ENCODE measurements at regions not wholly inside any gene's neighbourhood (a gene's known extent, or its start where the extent isn't known, plus 50 kb on each side); places are given as distances from the start of the nearest gene placed in this dataset.

DNA sequence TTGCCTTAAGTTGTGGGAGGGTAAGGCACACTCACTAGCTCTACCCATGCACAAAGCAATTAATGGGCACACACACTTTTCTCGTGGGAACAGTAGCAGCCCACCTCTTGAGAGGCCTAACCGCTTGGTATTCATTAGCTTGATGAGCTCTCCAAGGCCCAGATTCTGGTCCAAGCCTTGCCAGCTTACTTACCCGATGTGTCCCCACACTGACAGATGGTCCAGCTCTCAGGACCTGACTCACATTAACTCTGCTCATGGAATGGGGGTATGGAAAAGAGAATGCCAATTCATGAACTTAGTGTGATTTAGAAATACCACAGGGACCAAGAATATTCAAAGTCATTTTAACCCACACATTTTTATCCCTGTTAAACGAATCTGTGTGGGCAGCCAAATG lies 106.8 kb upstream of the CACHD1 start:
- Histone ChIP-seq H3K9ac (ENCODE audit: low read length) (no peak overlapping the region), H3K9me3 (ENCODE audit: control extremely low read depth in 1 of 3, control insufficient read depth in 2 of 3, insufficient read depth in 1 of 3, low read length in 2 of 3) (no peaks in the 10 kb centered on the region), H3K27ac (ENCODE audit: low read length in 2 of 2) (no peak overlapping the region), H3K4me1 (ENCODE audit: control insufficient read depth in 2 of 2, insufficient read depth in 2 of 2, low read length in 2 of 2) (no peaks in the 10 kb centered on the region), H4K20me1 (ENCODE audit: control insufficient read depth, insufficient read depth, low read length, poor library complexity, severe bottlenecking) (no peaks in the 10 kb centered on the region), H3K4me3 (ENCODE audit: control extremely low read depth in 1 of 5, extremely low read depth in 1 of 5, insufficient read depth in 1 of 5, low read depth in 2 of 5, low read length in 4 of 5) (no peak overlapping the region), H3K4me2 (replicated peaks; ENCODE audit: low read depth, low read length, poor library complexity, severe bottlenecking) (no peak overlapping the region), H3K27me3 (replicated peaks in 1 of 4; ENCODE audit: control extremely low read depth in 1 of 4, control insufficient read depth in 3 of 4, insufficient read depth in 4 of 4, low read length in 3 of 4) (no peaks in the 10 kb centered on the region), H3K36me3 (replicated peaks in 1 of 2; ENCODE audit: control extremely low read depth in 1 of 2, control insufficient read depth in 1 of 2, extremely low read depth in 1 of 2, insufficient read depth in 2 of 2, low read length in 1 of 2) (no peaks in the 10 kb centered on the region), H2AFZ (ENCODE audit: insufficient read depth, low read depth, low read length, poor library complexity, severe bottlenecking) (no peak overlapping the region), H3K79me2 (ENCODE audit: control insufficient read depth, insufficient read depth, low read length) (no peaks in the 10 kb centered on the region)
- CTCF ChIA-PET = no interaction called here
- ATAC-seq (ENCODE audit: low read depth) (no peak), DNase-seq (no peak)
- H3K9me3 Mint-ChIP-seq (ENCODE audit: insufficient read depth) = no peaks in the 10 kb centered on the region
- no peak overlapping the region for H3K4me3 Mint-ChIP-seq
- intact Hi-C loops (cut with micrococcal nuclease) = no loop called here
- TF ChIP-seq EZH2 (IDR thresholded peaks at IDR 0.05; ENCODE audit: borderline replicate concordance, insufficient read depth, low read depth, low read length, poor library complexity, severe bottlenecking) = no peak
- TF ChIP-seq, protein P1, sequence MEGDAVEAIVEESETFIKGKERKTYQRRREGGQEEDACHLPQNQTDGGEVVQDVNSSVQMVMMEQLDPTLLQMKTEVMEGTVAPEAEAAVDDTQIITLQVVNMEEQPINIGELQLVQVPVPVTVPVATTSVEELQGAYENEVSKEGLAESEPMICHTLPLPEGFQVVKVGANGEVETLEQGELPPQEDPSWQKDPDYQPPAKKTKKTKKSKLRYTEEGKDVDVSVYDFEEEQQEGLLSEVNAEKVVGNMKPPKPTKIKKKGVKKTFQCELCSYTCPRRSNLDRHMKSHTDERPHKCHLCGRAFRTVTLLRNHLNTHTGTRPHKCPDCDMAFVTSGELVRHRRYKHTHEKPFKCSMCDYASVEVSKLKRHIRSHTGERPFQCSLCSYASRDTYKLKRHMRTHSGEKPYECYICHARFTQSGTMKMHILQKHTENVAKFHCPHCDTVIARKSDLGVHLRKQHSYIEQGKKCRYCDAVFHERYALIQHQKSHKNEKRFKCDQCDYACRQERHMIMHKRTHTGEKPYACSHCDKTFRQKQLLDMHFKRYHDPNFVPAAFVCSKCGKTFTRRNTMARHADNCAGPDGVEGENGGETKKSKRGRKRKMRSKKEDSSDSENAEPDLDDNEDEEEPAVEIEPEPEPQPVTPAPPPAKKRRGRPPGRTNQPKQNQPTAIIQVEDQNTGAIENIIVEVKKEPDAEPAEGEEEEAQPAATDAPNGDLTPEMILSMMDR (IDR thresholded peaks at IDR 0.05) = no peak
- WGBS (ENCODE audit: insufficient coverage) = 79% methylated on average over 2 of the region's 4 CpGs
- no peak overlapping the region for H3K27ac Mint-ChIP-seq
- POLR2A ChIA-PET = no interaction called here
- H3K4me1 Mint-ChIP-seq = no peaks in the 10 kb centered on the region
- peaks cover 7% of the 10 kb centered on the region for H3K27me3 Mint-ChIP-seq

DNA sequence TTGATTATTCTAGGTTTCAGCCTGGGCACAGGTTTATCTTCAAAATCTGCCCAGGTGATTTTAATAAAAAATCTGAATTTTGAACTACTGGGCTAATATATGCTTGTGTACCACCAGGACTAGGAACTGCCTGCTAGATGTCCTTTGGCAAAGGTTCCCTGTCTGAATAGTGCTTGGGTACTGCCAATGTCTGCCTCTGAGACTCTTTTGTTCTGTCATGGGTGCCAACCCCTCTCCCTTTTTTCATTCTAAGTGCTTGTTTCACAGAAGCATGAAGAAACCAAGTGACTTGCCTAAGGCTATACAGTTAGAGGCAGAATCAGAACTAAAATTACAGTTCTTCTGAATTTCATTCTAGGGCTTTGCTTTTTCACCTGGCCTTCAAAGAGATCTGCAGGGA lies 106.3 kb upstream of the CACHD1 start:
- H3K9me3 ChIP-seq (ENCODE audit: control extremely low read depth in 1 of 3, control insufficient read depth in 2 of 3, insufficient read depth in 1 of 3, low read length in 2 of 3) = no peaks in the 10 kb centered on the region
- H4K20me1 ChIP-seq (ENCODE audit: control insufficient read depth, insufficient read depth, low read length, poor library complexity, severe bottlenecking) = no peaks in the 10 kb centered on the region
- Mint-ChIP-seq H3K4me1 (no peaks in the 10 kb centered on the region), H3K4me3 (no peak overlapping the region), H3K9me3 (ENCODE audit: insufficient read depth) (no peaks in the 10 kb centered on the region), H3K27ac (no peak overlapping the region), H3K27me3 (peaks cover 7% of the 10 kb centered on the region)
- no peak overlapping the region for H3K27ac ChIP-seq (ENCODE audit: low read length in 2 of 2)
- ChIA-PET POLR2A (no interaction called here), CTCF (no interaction called here)
- no peak overlapping the region for H2AFZ ChIP-seq (ENCODE audit: insufficient read depth, low read depth, low read length, poor library complexity, severe bottlenecking)
- intact Hi-C loops (cut with micrococcal nuclease) = no loop called here
- H3K27me3 ChIP-seq (replicated peaks in 1 of 4; ENCODE audit: control extremely low read depth in 1 of 4, control insufficient read depth in 3 of 4, insufficient read depth in 4 of 4, low read length in 3 of 4) = no peaks in the 10 kb centered on the region
- H3K36me3 ChIP-seq (replicated peaks in 1 of 2; ENCODE audit: control extremely low read depth in 1 of 2, control insufficient read depth in 1 of 2, extremely low read depth in 1 of 2, insufficient read depth in 2 of 2, low read length in 1 of 2) = no peaks in the 10 kb centered on the region
- H3K4me2 ChIP-seq (replicated peaks; ENCODE audit: low read depth, low read length, poor library complexity, severe bottlenecking) = no peak overlapping the region
- H3K4me3 ChIP-seq (ENCODE audit: control extremely low read depth in 1 of 5, extremely low read depth in 1 of 5, insufficient read depth in 1 of 5, low read depth in 2 of 5, low read length in 4 of 5) = no peak overlapping the region
- no peaks in the 10 kb centered on the region for H3K4me1 ChIP-seq (ENCODE audit: control insufficient read depth in 2 of 2, insufficient read depth in 2 of 2, low read length in 2 of 2)
- H3K9ac ChIP-seq (ENCODE audit: low read length) = no peak overlapping the region
- no peak for ATAC-seq (ENCODE audit: low read depth)
- DNase-seq = no peak
- H3K79me2 ChIP-seq (ENCODE audit: control insufficient read depth, insufficient read depth, low read length) = no peaks in the 10 kb centered on the region
- TF ChIP-seq, protein P1 (IDR thresholded peaks at IDR 0.05) = no peak
- no peak for TF ChIP-seq EZH2 (IDR thresholded peaks at IDR 0.05; ENCODE audit: borderline replicate concordance, insufficient read depth, low read depth, low read length, poor library complexity, severe bottlenecking)
